Hepatocyte (in vitro differentiated cells): ENCODE measurements at regions not wholly inside any gene's neighbourhood (a gene's known extent, or its start where the extent isn't known, plus 50 kb on each side); places are given as distances from the start of the nearest gene placed in this dataset.

Source experiments
- DNase-seq: peaks from one replicate; pipeline ENCODE4 v3.0.0-alpha.2; 2016; ENCODE audit warnings: low spot score
- H2AFZ ChIP-seq: fragments of 200-600 bp; sonication (generic); 2 replicates; pipeline ENCODE4 v1.6.0; 2016; ENCODE audit warnings: antibody characterized with exemption, mild to moderate bottlenecking
- H3K27ac ChIP-seq: fragments of 200-600 bp; sonication (generic); 2 replicates; pipeline ENCODE4 v1.5.1; 2016; ENCODE audit warnings: mild to moderate bottlenecking
- H3K27me3 ChIP-seq: fragments of 200-600 bp; sonication (generic); 2 replicates; pipeline ENCODE4 v1.6.1; 2016
- H3K36me3 ChIP-seq: fragments of 200-600 bp; sonication (generic); replicated peaks from 2 replicates; pipeline ENCODE4 v1.5.1; 2016; ENCODE audit warnings: low read depth; ENCODE audit not compliant: insufficient read depth
- H3K4me1 ChIP-seq: fragments of 200-600 bp; sonication (generic); 2 replicates; pipeline ENCODE4 v1.5.1; 2016; ENCODE audit warnings: mild to moderate bottlenecking, moderate library complexity; ENCODE audit not compliant: insufficient read depth
- H3K4me2 ChIP-seq: fragments of 200-600 bp; sonication (generic); 2 replicates; pipeline ENCODE4 v1.6.0; 2016
- H3K4me3 ChIP-seq: fragments of 200-600 bp; sonication (generic); 2 replicates; pipeline ENCODE4 v1.5.1; 2016; ENCODE audit warnings: mild to moderate bottlenecking
- H3K79me2 ChIP-seq: fragments of 200-600 bp; sonication (generic); 2 replicates; pipeline ENCODE4 v1.6.0; 2017; ENCODE audit warnings: mild to moderate bottlenecking
- H3K9me2 ChIP-seq: fragments of 200-600 bp; sonication (generic); replicated peaks from 2 replicates; pipeline ENCODE4 v1.6.0; 2017; ENCODE audit warnings: mild to moderate bottlenecking; ENCODE audit not compliant: insufficient read depth
- H3K9me3 ChIP-seq: fragments of 200-600 bp; sonication (generic); 2 replicates; pipeline ENCODE4 v1.5.1; 2016; ENCODE audit warnings: low read depth, mild to moderate bottlenecking
- H4K20me1 ChIP-seq: fragments of 200-600 bp; sonication (generic); 2 replicates; pipeline ENCODE4 v1.6.0; 2016; ENCODE audit warnings: mild to moderate bottlenecking; ENCODE audit not compliant: insufficient read depth, poor library complexity, severe bottlenecking
- CTCF ChIP-seq: fragments of 200-600 bp; sonication (generic); IDR thresholded peaks from 2 replicates; pipeline ENCODE4 v1.5.1; 2016; ENCODE audit warnings: antibody characterized with exemption, mild to moderate bottlenecking; ENCODE audit not compliant: poor library complexity
- EZH2 ChIP-seq: fragments of 200-600 bp; sonication (generic); IDR thresholded peaks from 2 replicates; pipeline ENCODE4 v1.6.1; 2016; ENCODE audit warnings: antibody characterized with exemption, mild to moderate bottlenecking, borderline replicate concordance
- EZH2phosphoT487 ChIP-seq: fragments of 200-600 bp; sonication (generic); IDR thresholded peaks from one replicate; pipeline ENCODE4 v1.6.1; 2018; ENCODE audit warnings: antibody characterized with exemption, mild to moderate bottlenecking, low read depth, moderate library complexity; ENCODE audit not compliant: unreplicated experiment, severe bottlenecking
- WGBS: methylation state at CpG from one replicate; pipeline ENCODE4 v1.1.6; 2016; ENCODE audit warnings: low lambda C conversion rate; ENCODE audit errors: missing lambda C conversion rate; 5-methylcytosine and 5-hydroxymethylcytosine counted together

GRCh38 chr15:69914960-69915359 is 182.8 kb downstream of the TLE3 start:
- no peaks in the 10 kb centered on the region for H3K4me1 ChIP-seq
- H2AFZ ChIP-seq, result no peak overlapping the region
- no peaks in the 10 kb centered on the region for H3K79me2 ChIP-seq
- 70% methylated on average over 2 of the region's 2 CpGs for WGBS
- H3K9me2 ChIP-seq, result no peaks in the 10 kb centered on the region
- no peaks in the 10 kb centered on the region for H3K36me3 ChIP-seq
- no peak overlapping the region for H3K4me2 ChIP-seq
- H3K9me3 ChIP-seq, result no peaks in the 10 kb centered on the region
- DNase-seq, result no peak
- TF ChIP-seq EZH2phosphoT487 (no peak), CTCF (no peak), EZH2 (no peak)
- no peak overlapping the region for H3K27ac ChIP-seq
- H3K4me3 ChIP-seq, result no peak overlapping the region
- H4K20me1 ChIP-seq, result no peaks in the 10 kb centered on the region
- H3K27me3 ChIP-seq, result peaks cover 12% of the 10 kb centered on the region

- peaks cover 3% of the 10 kb centered on the region for H3K27me3 ChIP-seq
Measured at GRCh38 chr15:69916169-69916785, 181.4 kb downstream of the TLE3 start.

GRCh38 chr15:69917056-69917455 is 180.7 kb downstream of the TLE3 start:
- H3K4me1 ChIP-seq, result no peaks in the 10 kb centered on the region
- H3K27me3 ChIP-seq, result peaks cover 3% of the 10 kb centered on the region
- no peak overlapping the region for H2AFZ ChIP-seq
- TF ChIP-seq CTCF, result no peak
- TF ChIP-seq EZH2, result no peak
- no peak for TF ChIP-seq EZH2phosphoT487
- H3K79me2 ChIP-seq, result no peaks in the 10 kb centered on the region
- H3K36me3 ChIP-seq, result no peaks in the 10 kb centered on the region
- H3K9me2 ChIP-seq, result no peaks in the 10 kb centered on the region
- H3K27ac ChIP-seq, result no peak overlapping the region
- no peaks in the 10 kb centered on the region for H4K20me1 ChIP-seq
- no peak for DNase-seq
- no peak overlapping the region for H3K4me3 ChIP-seq
- no peaks in the 10 kb centered on the region for H3K9me3 ChIP-seq
- WGBS, result 70% methylated on average over 2 of the region's 2 CpGs
- no peak overlapping the region for H3K4me2 ChIP-seq

More at GRCh38 chr15:69916169-69916785, 181.4 kb downstream of the TLE3 start:
- Histone ChIP-seq H2AFZ (no peak overlapping the region), H3K4me3 (no peak overlapping the region), H4K20me1 (no peaks in the 10 kb centered on the region), H3K9me2 (no peaks in the 10 kb centered on the region), H3K36me3 (no peaks in the 10 kb centered on the region), H3K4me2 (no peak overlapping the region), H3K9me3 (no peaks in the 10 kb centered on the region), H3K4me1 (no peaks in the 10 kb centered on the region), H3K27ac (no peak overlapping the region), H3K79me2 (no peaks in the 10 kb centered on the region)
- no peak for TF ChIP-seq EZH2phosphoT487
- TF ChIP-seq EZH2, result no peak
- TF ChIP-seq CTCF, result no peak
- 66% methylated on average over 6 of the region's 6 CpGs for WGBS
- no peak for DNase-seq
